ENCODE measurements at regions not wholly inside any gene's neighbourhood (a gene's known extent, or its start where the extent isn't known, plus 50 kb on each side); places are given as distances from the start of the nearest gene placed in this dataset.

DNA sequence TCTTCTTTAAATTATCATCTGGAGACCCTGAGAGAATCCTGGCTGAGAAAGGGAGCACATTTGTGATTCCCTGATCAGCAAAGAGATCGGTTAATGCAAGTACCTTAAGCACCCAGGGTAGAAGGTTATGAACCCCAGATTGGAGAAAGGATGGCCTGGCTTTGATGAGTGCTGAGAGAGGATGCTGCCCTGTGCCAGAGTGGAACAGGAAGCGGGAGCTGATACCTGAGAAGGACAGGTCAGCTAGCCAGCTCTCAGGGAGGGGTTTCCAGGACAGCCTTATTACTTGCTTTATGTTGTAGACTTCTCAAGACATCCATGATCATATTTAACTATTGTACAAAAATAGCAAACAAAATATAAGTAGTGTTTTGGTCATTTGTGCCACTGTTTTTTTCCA is 141.9 kb downstream of the GATB start:
- Histone ChIP-seq H3K27me3 (replicated peaks) (peaks cover 3% of the 10 kb centered on the region; the same call in 1 of the 2 replicates), H3K9me3 (replicated peaks) (no peaks in the 10 kb centered on the region), H3K27ac (no peak overlapping the region), H3K36me3 (no peaks in the 10 kb centered on the region), H3K4me1 (replicated peaks) (no peaks in the 10 kb centered on the region), H3K4me3 (no peak overlapping the region)
- no peak for DNase-seq (ENCODE audit: low read depth in 1 of 2, low spot score in 2 of 2)

DNA sequence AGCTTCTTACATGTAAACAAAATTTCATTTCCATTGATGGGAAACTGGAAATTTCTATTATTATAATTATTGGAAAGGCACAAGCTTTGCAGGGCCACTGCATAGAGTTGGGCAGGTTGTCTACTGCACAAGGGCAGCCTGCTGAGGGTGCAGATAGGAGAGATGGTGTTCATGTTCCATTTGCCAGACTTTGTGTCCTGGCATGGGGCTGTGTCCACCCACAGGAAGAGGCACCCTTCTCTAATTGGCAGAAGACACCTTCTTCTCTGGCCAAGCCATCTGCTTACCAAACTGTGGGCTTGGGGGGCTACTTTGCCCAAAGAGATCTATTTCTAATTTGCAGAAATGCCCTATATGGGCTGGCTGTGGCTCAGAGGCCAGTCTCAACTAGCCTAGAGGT is 140.7 kb downstream of the GATB start:
- DNase-seq (ENCODE audit: low read depth in 1 of 2, low spot score in 2 of 2), result no peak
- Histone ChIP-seq H3K27ac (no peak overlapping the region), H3K9me3 (replicated peaks) (no peaks in the 10 kb centered on the region), H3K4me1 (replicated peaks) (no peaks in the 10 kb centered on the region), H3K27me3 (replicated peaks) (peaks cover 3% of the 10 kb centered on the region; the same call in 1 of the 2 replicates), H3K36me3 (no peaks in the 10 kb centered on the region), H3K4me3 (no peak overlapping the region)
